HUES48 (cell line): ENCODE measurements at regions not wholly inside any gene's neighbourhood (a gene's known extent, or its start where the extent isn't known, plus 50 kb on each side); places are given as distances from the start of the nearest gene placed in this dataset.

Experiments
- H3K27ac ChIP-seq: one replicate; pipeline ENCODE4 v1.7.0; 2013; ENCODE audit warnings: low read depth, low read length, inconsistent platforms
- H3K27me3 ChIP-seq: 2 replicates; pipeline ENCODE4 v1.6.1; 2013; ENCODE audit warnings: mild to moderate bottlenecking, low read length; ENCODE audit not compliant: control insufficient read depth, insufficient read depth
- H3K36me3 ChIP-seq: 2 replicates; pipeline ENCODE4 v1.6.1; 2013; ENCODE audit warnings: low read length; ENCODE audit not compliant: control insufficient read depth, insufficient read depth
- H3K4me1 ChIP-seq: 2 replicates; pipeline ENCODE4 v1.6.1; 2013; ENCODE audit warnings: mild to moderate bottlenecking, low read length; ENCODE audit not compliant: control insufficient read depth, insufficient read depth
- H3K4me3 ChIP-seq: 2 replicates; pipeline ENCODE4 v1.5.1; 2013; ENCODE audit warnings: mild to moderate bottlenecking, low read depth, low read length
- H3K9ac ChIP-seq: 2 replicates; pipeline ENCODE4 v1.6.1; 2013; ENCODE audit warnings: mild to moderate bottlenecking, low read depth, low read length, moderate library complexity
- H3K9me3 ChIP-seq: 2 replicates; pipeline ENCODE4 v1.6.1; 2013; ENCODE audit warnings: low read length; ENCODE audit not compliant: control insufficient read depth, insufficient read depth

DNA sequence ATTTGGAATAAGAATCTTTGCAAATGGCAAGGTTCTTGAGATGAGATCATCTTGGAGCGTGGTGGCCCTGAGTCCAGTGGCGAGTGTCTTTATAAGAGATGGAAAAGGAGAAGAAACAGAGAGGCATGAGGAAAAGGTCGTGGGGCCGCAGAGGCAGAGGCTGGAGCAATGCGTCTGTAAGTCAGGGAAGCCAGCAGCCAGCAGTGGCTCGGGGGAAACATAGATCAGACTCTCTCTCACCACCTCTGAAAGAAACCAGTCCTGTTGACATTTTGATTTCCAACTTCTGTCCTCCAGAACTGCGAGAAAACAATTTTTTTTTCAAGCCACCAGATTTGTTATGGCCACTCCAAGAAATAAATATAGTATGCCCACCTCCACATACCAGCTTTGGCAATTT, 226.6 kb downstream of the TFAP2C start:
- Histone ChIP-seq H3K27ac (no peak overlapping the region), H3K27me3 (peaks cover 11% of the 10 kb centered on the region), H3K4me1 (peaks cover 20% of the 10 kb centered on the region), H3K36me3 (no peaks in the 10 kb centered on the region), H3K9me3 (no peaks in the 10 kb centered on the region), H3K4me3 (no peak overlapping the region), H3K9ac (no peak overlapping the region)

GRCh38 chr20:56857950-56858349, 228.8 kb downstream of the TFAP2C start:
- H3K4me3 ChIP-seq = no peak overlapping the region
- H3K36me3 ChIP-seq = no peaks in the 10 kb centered on the region
- peaks cover 33% of the 10 kb centered on the region for H3K4me1 ChIP-seq
- no peak overlapping the region for H3K9ac ChIP-seq
- H3K27ac ChIP-seq = no peak overlapping the region
- H3K9me3 ChIP-seq = no peaks in the 10 kb centered on the region
- peaks cover 11% of the 10 kb centered on the region for H3K27me3 ChIP-seq

GRCh38 chr20:56859039-56859800, 230.1 kb downstream of the TFAP2C start:
- H3K27me3 ChIP-seq = peaks cover 11% of the 10 kb centered on the region
- no peaks in the 10 kb centered on the region for H3K9me3 ChIP-seq
- H3K27ac ChIP-seq = peak overlapping the region; percentile 65
- no peaks in the 10 kb centered on the region for H3K36me3 ChIP-seq
- H3K9ac ChIP-seq = no peak overlapping the region
- peak overlapping the region; percentile 23; the same call in 1 of the 2 replicates for H3K4me3 ChIP-seq
- peaks cover 33% of the 10 kb centered on the region for H3K4me1 ChIP-seq

GRCh38 chr20:56859801-56860261, 230.7 kb downstream of the TFAP2C start:
- Histone ChIP-seq H3K4me1 (peaks cover 33% of the 10 kb centered on the region), H3K9me3 (no peaks in the 10 kb centered on the region), H3K27me3 (peaks cover 11% of the 10 kb centered on the region), H3K9ac (no peak overlapping the region), H3K36me3 (no peaks in the 10 kb centered on the region), H3K4me3 (peak overlapping the region; percentile 30; the same call in 1 of the 2 replicates), H3K27ac (peak overlapping the region; percentile 65)

DNA sequence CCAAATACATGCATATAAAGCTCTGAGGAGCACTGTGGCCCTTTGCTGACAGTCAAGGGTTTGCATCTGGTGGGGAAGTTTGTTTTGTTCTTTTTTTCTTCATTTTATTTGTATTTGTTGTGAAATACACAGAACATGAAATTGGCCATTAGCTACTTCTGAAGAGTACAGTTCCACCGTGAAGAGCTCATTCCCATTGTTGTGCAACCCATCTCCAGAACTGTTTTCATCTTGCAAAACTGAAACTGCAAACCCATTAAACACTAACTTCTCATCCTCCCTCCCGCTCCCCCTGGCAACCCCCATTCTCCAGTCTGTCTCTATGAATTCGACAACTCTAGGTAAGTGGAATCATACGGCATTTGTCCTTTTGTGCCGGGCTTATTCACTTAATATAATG, 231.3 kb downstream of the TFAP2C start:
- Histone ChIP-seq H3K27ac (no peak overlapping the region), H3K27me3 (peaks cover 11% of the 10 kb centered on the region), H3K36me3 (no peaks in the 10 kb centered on the region), H3K9ac (no peak overlapping the region), H3K4me3 (0 out of 2 replicates have a peak overlapping the region, but pooled peaks have one; percentile 30), H3K9me3 (no peaks in the 10 kb centered on the region), H3K4me1 (peaks cover 33% of the 10 kb centered on the region)

DNA sequence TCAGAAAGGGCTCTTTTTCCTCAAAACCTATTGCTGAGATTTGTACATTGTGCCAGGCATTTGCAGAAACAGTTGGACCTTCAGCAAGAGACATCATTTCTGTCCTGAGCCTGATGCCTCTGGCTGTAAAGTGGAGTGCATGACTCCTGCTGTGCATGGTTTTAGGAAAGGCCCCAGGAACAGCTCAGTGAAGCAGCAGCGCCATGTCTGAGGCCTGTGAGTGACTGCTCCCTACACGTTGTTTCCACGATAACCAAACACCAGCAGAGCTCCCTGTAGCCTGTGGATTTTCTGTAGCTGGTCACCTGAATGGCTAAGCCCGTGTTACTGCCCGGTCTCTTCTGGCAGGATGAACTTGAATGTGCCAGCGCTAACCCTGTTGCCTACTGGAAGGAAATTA, 232.5 kb downstream of the TFAP2C start:
- H3K9ac ChIP-seq = no peak overlapping the region
- H3K4me1 ChIP-seq = peaks cover 33% of the 10 kb centered on the region
- peaks cover 11% of the 10 kb centered on the region for H3K27me3 ChIP-seq
- no peaks in the 10 kb centered on the region for H3K36me3 ChIP-seq
- no peaks in the 10 kb centered on the region for H3K9me3 ChIP-seq
- H3K27ac ChIP-seq = no peak overlapping the region
- no peak overlapping the region for H3K4me3 ChIP-seq

DNA sequence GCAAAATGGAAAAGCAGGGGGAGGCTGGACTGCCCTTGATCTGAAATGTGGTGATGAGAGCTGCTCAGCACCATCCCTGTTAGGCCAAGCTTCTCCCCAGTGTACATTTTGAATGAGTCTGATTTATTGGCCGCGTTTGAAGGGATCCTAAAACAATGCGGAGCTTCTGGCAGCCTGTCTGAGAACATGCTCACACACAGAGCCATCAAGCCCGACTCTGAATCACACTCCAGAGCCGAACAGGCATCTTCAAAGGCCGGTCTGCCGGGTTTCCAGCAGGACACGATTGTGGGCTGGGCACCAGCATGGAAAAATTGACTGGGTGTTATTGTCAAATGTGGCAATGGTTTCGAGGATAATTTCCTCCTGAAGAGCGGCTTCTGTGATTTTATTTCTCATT, 235.9 kb downstream of the TFAP2C start:
- no peak overlapping the region for H3K27ac ChIP-seq

GRCh38 chr20:56867128-56867527, 238.0 kb downstream of the TFAP2C start:
- H3K4me1 ChIP-seq = no peaks in the 10 kb centered on the region; the same call in 1 of the 2 replicates
- H3K9me3 ChIP-seq = no peaks in the 10 kb centered on the region
- no peak overlapping the region for H3K27ac ChIP-seq
- no peak overlapping the region for H3K9ac ChIP-seq
- H3K36me3 ChIP-seq = no peaks in the 10 kb centered on the region
- H3K27me3 ChIP-seq = no peaks in the 10 kb centered on the region
- H3K4me3 ChIP-seq = no peak overlapping the region

More for the DNA sequence above, 235.9 kb downstream of the TFAP2C start:
- H3K27me3 ChIP-seq = no peaks in the 10 kb centered on the region
- H3K4me1 ChIP-seq = peaks cover 19% of the 10 kb centered on the region
- H3K9ac ChIP-seq = no peak overlapping the region
- H3K36me3 ChIP-seq = no peaks in the 10 kb centered on the region
- H3K4me3 ChIP-seq = no peak overlapping the region
- no peaks in the 10 kb centered on the region for H3K9me3 ChIP-seq

GRCh38 chr20:56868746-56869145, 239.6 kb downstream of the TFAP2C start:
- no peak overlapping the region for H3K27ac ChIP-seq
- H3K27me3 ChIP-seq = no peaks in the 10 kb centered on the region
- no peaks in the 10 kb centered on the region for H3K4me1 ChIP-seq
- no peaks in the 10 kb centered on the region for H3K9me3 ChIP-seq
- H3K4me3 ChIP-seq = no peak overlapping the region
- no peak overlapping the region for H3K9ac ChIP-seq
- no peaks in the 10 kb centered on the region for H3K36me3 ChIP-seq

- H3K27ac ChIP-seq = no peak overlapping the region
- H3K9ac ChIP-seq = no peak overlapping the region
- H3K4me1 ChIP-seq = peaks cover 10% of the 10 kb centered on the region; the same call in 1 of the 2 replicates
- no peaks in the 10 kb centered on the region for H3K9me3 ChIP-seq
- no peak overlapping the region for H3K4me3 ChIP-seq
- H3K36me3 ChIP-seq = no peaks in the 10 kb centered on the region
- H3K27me3 ChIP-seq = no peaks in the 10 kb centered on the region
Observed at GRCh38 chr20:56870271-56870670, 241.2 kb downstream of the TFAP2C start.

GRCh38 chr20:56871691-56872090, 242.6 kb downstream of the TFAP2C start:
- Histone ChIP-seq H3K9me3 (no peaks in the 10 kb centered on the region), H3K4me1 (peaks cover 14% of the 10 kb centered on the region; the same call in 1 of the 2 replicates), H3K27me3 (no peaks in the 10 kb centered on the region), H3K36me3 (no peaks in the 10 kb centered on the region), H3K4me3 (no peak overlapping the region), H3K27ac (no peak overlapping the region), H3K9ac (no peak overlapping the region)
